ENCODE measurements at regions not wholly inside any gene's neighbourhood (a gene's known extent, or its start where the extent isn't known, plus 50 kb on each side); places are given as distances from the start of the nearest gene placed in this dataset.

DNA sequence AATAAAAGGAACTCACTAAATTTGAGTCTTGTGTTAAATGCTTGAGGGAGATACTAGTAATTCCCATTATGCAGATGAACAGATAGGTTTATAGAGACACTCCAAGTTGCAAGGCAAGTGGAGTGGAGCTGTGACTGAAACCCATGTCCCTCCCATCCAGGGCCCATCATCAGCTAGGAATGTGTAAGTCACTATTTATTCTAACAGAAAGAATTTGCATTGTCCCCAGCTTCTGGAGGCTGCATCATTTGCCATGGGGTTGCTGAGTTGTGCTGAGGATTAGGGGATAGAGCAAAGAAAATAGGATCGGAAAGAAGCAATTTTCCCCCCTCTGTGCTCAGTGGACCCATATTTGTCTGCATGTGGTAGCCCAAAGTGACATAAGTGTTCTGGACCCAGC is 197.4 kb upstream of the RGMA start:
- Mint-ChIP-seq H3K9me3 (peaks cover 47% of the 10 kb centered on the region), H3K36me3 (ENCODE audit: low read depth) (no peaks in the 10 kb centered on the region), H3K27me3 (ENCODE audit: insufficient read depth) (peaks cover 1% of the 10 kb centered on the region; the same call in 1 of the 2 replicates), H3K4me3 (no peak overlapping the region), H3K4me1 (ENCODE audit: low read depth) (no peaks in the 10 kb centered on the region), H3K27ac (no peak overlapping the region)
- TF ChIP-seq, protein P1, sequence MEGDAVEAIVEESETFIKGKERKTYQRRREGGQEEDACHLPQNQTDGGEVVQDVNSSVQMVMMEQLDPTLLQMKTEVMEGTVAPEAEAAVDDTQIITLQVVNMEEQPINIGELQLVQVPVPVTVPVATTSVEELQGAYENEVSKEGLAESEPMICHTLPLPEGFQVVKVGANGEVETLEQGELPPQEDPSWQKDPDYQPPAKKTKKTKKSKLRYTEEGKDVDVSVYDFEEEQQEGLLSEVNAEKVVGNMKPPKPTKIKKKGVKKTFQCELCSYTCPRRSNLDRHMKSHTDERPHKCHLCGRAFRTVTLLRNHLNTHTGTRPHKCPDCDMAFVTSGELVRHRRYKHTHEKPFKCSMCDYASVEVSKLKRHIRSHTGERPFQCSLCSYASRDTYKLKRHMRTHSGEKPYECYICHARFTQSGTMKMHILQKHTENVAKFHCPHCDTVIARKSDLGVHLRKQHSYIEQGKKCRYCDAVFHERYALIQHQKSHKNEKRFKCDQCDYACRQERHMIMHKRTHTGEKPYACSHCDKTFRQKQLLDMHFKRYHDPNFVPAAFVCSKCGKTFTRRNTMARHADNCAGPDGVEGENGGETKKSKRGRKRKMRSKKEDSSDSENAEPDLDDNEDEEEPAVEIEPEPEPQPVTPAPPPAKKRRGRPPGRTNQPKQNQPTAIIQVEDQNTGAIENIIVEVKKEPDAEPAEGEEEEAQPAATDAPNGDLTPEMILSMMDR (IDR thresholded peaks at IDR 0.05): no peak
- no peak for DNase-seq

DNA sequence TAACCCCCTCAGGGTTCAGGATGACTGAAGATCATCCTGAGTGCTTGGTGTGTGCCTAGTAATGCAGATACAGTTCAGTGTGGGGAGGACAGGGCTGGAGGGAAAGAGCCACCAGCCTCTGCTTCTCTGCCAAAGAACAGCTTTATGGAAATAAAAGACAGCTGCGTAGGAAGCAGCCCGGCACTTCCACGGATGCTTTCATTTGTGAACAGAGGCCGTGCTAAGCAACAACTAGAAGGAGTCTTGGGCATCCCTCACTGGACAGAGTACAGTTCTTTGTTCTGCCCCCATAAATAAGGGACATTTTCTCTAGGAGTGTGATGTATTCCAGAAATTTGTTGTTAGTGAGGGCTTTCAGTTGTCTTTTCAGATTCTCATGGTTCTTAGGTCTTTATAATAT is 194.8 kb upstream of the RGMA start:
- H3K9me3 Mint-ChIP-seq: peaks cover 32% of the 10 kb centered on the region
- TF ChIP-seq, protein P1 (IDR thresholded peaks at IDR 0.05): no peak
- no peaks in the 10 kb centered on the region for H3K4me1 Mint-ChIP-seq (ENCODE audit: low read depth)
- 0 out of 2 replicates have a peak, but pooled peaks cover 4% of the 10 kb centered on the region for H3K36me3 Mint-ChIP-seq (ENCODE audit: low read depth)
- H3K4me3 Mint-ChIP-seq: no peak overlapping the region
- no peak for DNase-seq
- H3K27ac Mint-ChIP-seq: no peak overlapping the region
- no peaks in the 10 kb centered on the region for H3K27me3 Mint-ChIP-seq (ENCODE audit: insufficient read depth)

DNA sequence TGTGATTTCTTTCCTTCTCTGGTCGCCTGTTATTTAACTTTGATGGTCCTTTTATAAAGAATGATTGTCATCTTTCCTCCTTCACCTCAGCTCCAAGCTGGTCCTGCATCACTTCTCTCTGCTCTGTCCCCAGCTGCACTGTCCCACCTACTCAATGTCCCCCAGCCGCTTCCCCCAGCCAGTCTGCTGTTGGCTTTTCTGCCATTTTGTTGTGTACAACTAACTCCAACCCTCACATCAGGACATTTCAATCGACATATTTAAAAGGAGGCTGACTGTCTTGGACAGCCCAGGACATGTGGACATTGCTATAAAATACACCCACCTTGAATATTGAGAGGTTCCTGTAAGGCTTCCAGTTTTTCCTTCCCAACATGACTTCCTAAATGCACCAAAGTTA is 193.8 kb upstream of the RGMA start:
- H3K36me3 Mint-ChIP-seq (ENCODE audit: low read depth): 0 out of 2 replicates have a peak, but pooled peaks cover 4% of the 10 kb centered on the region
- H3K9me3 Mint-ChIP-seq: peaks cover 42% of the 10 kb centered on the region
- no peak overlapping the region for H3K27ac Mint-ChIP-seq
- no peak for DNase-seq
- no peaks in the 10 kb centered on the region for H3K4me1 Mint-ChIP-seq (ENCODE audit: low read depth)
- H3K27me3 Mint-ChIP-seq (ENCODE audit: insufficient read depth): no peaks in the 10 kb centered on the region
- TF ChIP-seq, protein P1 (IDR thresholded peaks at IDR 0.05): no peak
- H3K4me3 Mint-ChIP-seq: no peak overlapping the region

DNA sequence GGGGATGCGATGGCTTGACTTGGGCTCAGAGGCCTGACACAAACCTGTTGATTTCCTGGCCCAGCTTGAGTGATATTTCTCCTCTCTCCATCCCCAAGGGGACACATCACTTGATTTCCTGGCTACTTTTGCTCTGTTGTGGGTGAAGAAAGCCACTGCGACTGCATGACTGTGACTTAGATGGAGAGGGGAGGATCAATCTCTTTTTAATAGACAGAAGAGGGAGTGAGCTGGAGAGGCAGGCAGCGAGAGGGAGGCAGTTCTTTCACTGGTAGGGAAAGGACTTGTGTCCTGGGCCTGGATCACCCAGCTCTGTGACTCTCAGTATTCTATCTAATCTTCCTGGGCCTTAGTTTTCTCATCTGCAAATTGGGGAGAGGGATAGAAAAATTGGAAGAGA is 189.8 kb upstream of the RGMA start:
- TF ChIP-seq, protein P1 (IDR thresholded peaks at IDR 0.05): no peak
- Mint-ChIP-seq H3K36me3 (ENCODE audit: low read depth) (peaks cover 9% of the 10 kb centered on the region), H3K4me1 (ENCODE audit: low read depth) (no peaks in the 10 kb centered on the region), H3K27me3 (ENCODE audit: insufficient read depth) (no peaks in the 10 kb centered on the region), H3K4me3 (no peak overlapping the region), H3K9me3 (peaks cover 55% of the 10 kb centered on the region), H3K27ac (no peak overlapping the region)
- no peak for DNase-seq

DNA sequence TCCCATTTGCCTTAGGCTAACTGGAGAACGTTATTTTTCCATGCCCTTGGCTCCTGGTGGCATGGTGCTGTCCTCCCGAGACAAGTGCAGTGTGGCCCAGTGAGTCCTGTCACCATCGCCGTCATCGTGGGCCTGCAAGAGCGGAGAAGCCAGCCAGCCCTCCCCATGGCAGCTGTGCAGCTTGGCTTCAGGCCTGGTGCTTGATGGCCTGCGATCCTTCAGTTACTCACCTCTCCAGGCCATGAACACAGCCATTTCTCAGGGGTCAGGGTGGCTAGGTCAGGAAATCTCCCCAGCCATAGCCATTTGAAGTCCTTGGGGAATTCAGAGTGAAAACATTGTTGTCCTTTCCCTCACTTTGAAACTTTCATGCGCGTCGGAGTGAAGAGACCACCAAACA is 189.0 kb upstream of the RGMA start:
- Mint-ChIP-seq H3K4me3 (no peak overlapping the region), H3K27me3 (ENCODE audit: insufficient read depth) (no peaks in the 10 kb centered on the region), H3K9me3 (peaks cover 57% of the 10 kb centered on the region), H3K4me1 (ENCODE audit: low read depth) (no peaks in the 10 kb centered on the region), H3K27ac (no peak overlapping the region), H3K36me3 (ENCODE audit: low read depth) (peaks cover 9% of the 10 kb centered on the region)
- TF ChIP-seq, protein P1 (IDR thresholded peaks at IDR 0.05): no peak
- no peak for DNase-seq

DNA sequence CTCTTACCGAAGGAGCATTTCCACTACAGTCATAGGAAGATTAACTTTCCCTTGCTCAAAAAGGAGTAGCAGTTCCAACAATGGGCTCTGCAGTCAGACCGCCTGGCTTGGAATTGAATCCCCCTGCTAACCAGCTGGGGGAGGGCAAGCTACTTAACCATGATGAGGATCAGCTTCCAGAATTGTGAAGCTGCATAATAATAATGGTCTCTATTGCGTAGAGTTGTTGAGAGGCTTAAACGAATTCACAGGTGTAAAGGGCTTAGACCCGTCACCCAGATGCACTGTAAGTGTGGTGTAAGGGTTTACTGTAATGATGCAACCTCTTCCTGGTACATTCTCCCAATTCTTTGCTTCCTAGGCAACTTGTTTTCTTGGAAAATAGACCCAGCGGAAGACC is 185.2 kb upstream of the RGMA start:
- Mint-ChIP-seq H3K9me3 (peaks cover 80% of the 10 kb centered on the region), H3K36me3 (ENCODE audit: low read depth) (peaks cover 16% of the 10 kb centered on the region), H3K27me3 (ENCODE audit: insufficient read depth) (no peaks in the 10 kb centered on the region), H3K27ac (no peak overlapping the region), H3K4me3 (no peak overlapping the region), H3K4me1 (ENCODE audit: low read depth) (no peaks in the 10 kb centered on the region)
- DNase-seq: no peak
- TF ChIP-seq, protein P1 (IDR thresholded peaks at IDR 0.05): no peak
